Forelimb muscle (tissue), 1 donor: ENCODE measurements at regions not wholly inside any gene's neighbourhood (a gene's known extent, or its start where the extent isn't known, plus 50 kb on each side); places are given as distances from the start of the nearest gene placed in this dataset.

Experiments
- DNase-seq: peaks from one replicate; pipeline ENCODE4 v3.0.0-alpha.2; 2013; ENCODE audit warnings: low read depth

GRCh38 chr18:34075963-34076860 lies 148.5 kb downstream of the NOL4 start:
- DNase-seq = no peak

GRCh38 chr18:34061226-34061625 lies 163.5 kb downstream of the NOL4 start:
- no peak for DNase-seq

- no peak for DNase-seq
Observed at GRCh38 chr18:34055227-34055626, 169.5 kb downstream of the NOL4 start.

- no peak for DNase-seq
Observed at GRCh38 chr18:34050661-34051060, 174.1 kb downstream of the NOL4 start.

GRCh38 chr18:34049511-34049910 lies 175.2 kb downstream of the NOL4 start:
- no peak for DNase-seq

- DNase-seq = no peak
Observed at GRCh38 chr18:34048423-34048822, 176.3 kb downstream of the NOL4 start.

- DNase-seq = no peak
Observed at GRCh38 chr18:34042423-34043146, 182.1 kb downstream of the NOL4 start.

- DNase-seq = no peak
Observed at GRCh38 chr18:34039611-34040010, 185.1 kb downstream of the NOL4 start.

- DNase-seq = no peak
Observed at GRCh38 chr18:34039201-34039600, 185.5 kb downstream of the NOL4 start.

GRCh38 chr18:34038086-34038485 lies 186.6 kb downstream of the NOL4 start:
- no peak for DNase-seq

- DNase-seq = no peak
Observed at GRCh38 chr18:34033968-34034367, 190.7 kb downstream of the NOL4 start.

GRCh38 chr18:34031810-34032209 lies 192.9 kb downstream of the NOL4 start:
- DNase-seq = no peak

- no peak for DNase-seq
Observed at GRCh38 chr18:34028324-34028723, 196.4 kb downstream of the NOL4 start.

- no peak for DNase-seq
Observed at GRCh38 chr18:34025191-34025801, 199.4 kb downstream of the NOL4 start.

- no peak for DNase-seq
Observed at GRCh38 chr18:34023471-34023870, 201.2 kb downstream of the NOL4 start.

- no peak for DNase-seq
Observed at GRCh38 chr18:34018336-34018735, 206.4 kb downstream of the NOL4 start.

GRCh38 chr18:34003687-34004086 lies 221.0 kb downstream of the NOL4 start:
- no peak for DNase-seq

- DNase-seq = no peak
Observed at GRCh38 chr18:34002130-34002529, 222.6 kb downstream of the NOL4 start.

GRCh38 chr18:34001376-34001775 lies 223.3 kb downstream of the NOL4 start:
- no peak for DNase-seq

- no peak for DNase-seq
Observed at GRCh38 chr18:33987206-33987605, 237.5 kb downstream of the NOL4 start.

GRCh38 chr18:33983126-33983525 lies 241.6 kb downstream of the NOL4 start:
- no peak for DNase-seq

GRCh38 chr18:33960417-33960816 lies 264.3 kb downstream of the NOL4 start:
- no peak for DNase-seq

- no peak for DNase-seq
Observed at GRCh38 chr18:33959609-33960008, 265.1 kb downstream of the NOL4 start.
